Ascending aorta (tissue), 2 donors: ENCODE measurements at regions not wholly inside any gene's neighbourhood (a gene's known extent, or its start where the extent isn't known, plus 50 kb on each side); places are given as distances from the start of the nearest gene placed in this dataset.

Experiments
- DNase-seq, 2 donors: peaks; one replicate each; pipeline ENCODE4 v3.0.0-alpha.2; 2019; ENCODE audit warnings: low spot score in 2 of 2
- H3K27ac ChIP-seq, 2 donors: fragments of 200-600 bp; sonication (generic); one replicate each; pipeline ENCODE4 v1.5.1; 2016 to 2017; ENCODE audit warnings: mild to moderate bottlenecking in 1 of 2
- H3K27me3 ChIP-seq: fragments of 200-600 bp; sonication (generic); one replicate; pipeline ENCODE4 v1.5.1; 2017
- H3K36me3 ChIP-seq, 2 donors: fragments of 200-600 bp; sonication (generic); one replicate each; pipeline ENCODE4 v1.5.1; 2016
- H3K4me1 ChIP-seq, 2 donors: fragments of 200-600 bp; sonication (generic); one replicate each; pipeline ENCODE4 v1.5.1; 2016 to 2017; ENCODE audit warnings: mild to moderate bottlenecking in 1 of 2
- H3K4me3 ChIP-seq, 2 donors: fragments of 200-600 bp; sonication (generic); one replicate each; pipeline ENCODE4 v1.5.1; 2016 to 2017; ENCODE audit warnings: mild to moderate bottlenecking in 1 of 2
- H3K9me3 ChIP-seq, 2 donors: fragments of 200-600 bp; sonication (generic); one replicate each; pipeline ENCODE4 v1.5.1; 2016
- CTCF ChIP-seq, 3 experiments: fragments of 200-600 bp in 2 of 3; fragments of 450-650 bp in 1 of 3; sonication (generic) in 2 of 3; IDR thresholded peaks; one replicate each; pipeline ENCODE4 v1.5.1; 2016 to 2019; ENCODE audit warnings: antibody characterized with exemption in 3 of 3, mild to moderate bottlenecking in 1 of 3, moderate library complexity in 1 of 3
- intact Hi-C: fragments of 100-400 bp; cut with DNase I; formaldehyde crosslinking; loops from one replicate; pipeline ENCODE4 v1.15.1; 2023

GRCh38 chr5:29247346-29248028 is 1946.0 kb upstream of the CDH6 start:
- Histone ChIP-seq H3K27me3 (no peaks in the 10 kb centered on the region), H3K4me3 (no peak overlapping the region), H3K4me1 (no peaks in the 10 kb centered on the region), H3K9me3 (no peaks in the 10 kb centered on the region), H3K27ac (no peak overlapping the region), H3K36me3 (no peaks in the 10 kb centered on the region)
- intact Hi-C loops: no loop called here
- TF ChIP-seq CTCF (IDR thresholded peaks at IDR 0.05): no peak
- DNase-seq: no peak

- no peak overlapping the region for H3K4me3 ChIP-seq
- no peaks in the 10 kb centered on the region for H3K27me3 ChIP-seq
- no peak for DNase-seq
- no peak for TF ChIP-seq CTCF (IDR thresholded peaks at IDR 0.05)
- no peaks in the 10 kb centered on the region for H3K9me3 ChIP-seq
- no peaks in the 10 kb centered on the region for H3K4me1 ChIP-seq
- no peaks in the 10 kb centered on the region for H3K36me3 ChIP-seq
- no peak overlapping the region for H3K27ac ChIP-seq
- intact Hi-C loops: no loop called here
These were observed 1953.1 kb upstream of the CDH6 start for GRCh38 chr5:29240379-29240778.

GRCh38 chr5:29239606-29240005 is 1953.9 kb upstream of the CDH6 start:
- Histone ChIP-seq H3K27ac (no peak overlapping the region), H3K4me3 (no peak overlapping the region), H3K36me3 (no peaks in the 10 kb centered on the region), H3K9me3 (no peaks in the 10 kb centered on the region), H3K27me3 (no peaks in the 10 kb centered on the region), H3K4me1 (no peaks in the 10 kb centered on the region)
- TF ChIP-seq CTCF (IDR thresholded peaks at IDR 0.05): no peak
- no peak for DNase-seq
- intact Hi-C loops: no loop called here

GRCh38 chr5:29238115-29238514 is 1955.4 kb upstream of the CDH6 start:
- H3K4me1 ChIP-seq: no peaks in the 10 kb centered on the region
- intact Hi-C loops: no loop called here

GRCh38 chr5:29231154-29231553 is 1962.3 kb upstream of the CDH6 start:
- Histone ChIP-seq H3K36me3 (no peaks in the 10 kb centered on the region), H3K4me3 (no peak overlapping the region), H3K9me3 (no peaks in the 10 kb centered on the region), H3K27ac (no peak overlapping the region), H3K4me1 (no peaks in the 10 kb centered on the region), H3K27me3 (no peaks in the 10 kb centered on the region)
- intact Hi-C loops: no loop called here
- no peak for TF ChIP-seq CTCF (IDR thresholded peaks at IDR 0.05)
- DNase-seq: no peak

More at GRCh38 chr5:29238115-29238514, 1955.4 kb upstream of the CDH6 start:
- Histone ChIP-seq H3K4me3 (no peak overlapping the region), H3K27ac (no peak overlapping the region), H3K27me3 (no peaks in the 10 kb centered on the region), H3K36me3 (no peaks in the 10 kb centered on the region), H3K9me3 (no peaks in the 10 kb centered on the region)
- no peak for DNase-seq
- no peak for TF ChIP-seq CTCF (IDR thresholded peaks at IDR 0.05)

- no peak overlapping the region for H3K4me3 ChIP-seq
- no peaks in the 10 kb centered on the region for H3K27me3 ChIP-seq
- TF ChIP-seq CTCF (IDR thresholded peaks at IDR 0.05): no peak
- no peaks in the 10 kb centered on the region for H3K36me3 ChIP-seq
- H3K27ac ChIP-seq: no peak overlapping the region
- H3K4me1 ChIP-seq: no peaks in the 10 kb centered on the region
- no peaks in the 10 kb centered on the region for H3K9me3 ChIP-seq
- no peak for DNase-seq
- intact Hi-C loops: no loop called here
These were observed 1962.9 kb upstream of the CDH6 start for GRCh38 chr5:29230591-29230990.
